ENCODE measurements at regions not wholly inside any gene's neighbourhood (a gene's known extent, or its start where the extent isn't known, plus 50 kb on each side); places are given as distances from the start of the nearest gene placed in this dataset.
A peak's percentile ranks its signal among the peaks of the same experiment; 100 is the strongest.

DNA sequence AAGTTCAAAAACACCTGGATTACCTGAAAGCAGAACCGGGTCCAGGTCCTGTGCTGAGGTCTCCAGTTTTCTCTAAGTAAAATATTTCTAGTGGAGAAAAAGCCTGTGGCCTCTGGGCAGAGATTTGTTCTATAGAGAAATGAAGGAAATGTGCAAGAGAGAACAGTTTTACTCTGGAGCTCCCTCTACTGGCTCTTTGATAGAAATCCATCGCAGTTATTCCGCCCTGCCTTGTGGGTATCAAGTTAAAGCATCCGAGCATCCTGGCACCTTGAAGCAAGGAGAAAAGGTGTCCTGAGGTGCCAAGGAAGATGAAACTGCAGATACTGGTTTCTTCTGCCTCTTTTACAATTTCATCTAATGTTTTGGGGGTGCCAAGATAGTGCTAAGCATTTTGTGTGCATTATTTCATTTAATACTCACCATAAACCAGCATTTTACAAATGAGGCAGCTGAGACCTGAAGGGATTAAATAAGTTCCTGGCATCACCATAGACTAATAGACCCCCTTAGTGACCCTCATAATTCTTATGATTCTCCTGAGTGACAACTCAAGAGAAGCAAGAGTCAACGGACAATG is 113.1 kb upstream of the HSD17B12 start:
- TF ChIP-seq, protein P1, sequence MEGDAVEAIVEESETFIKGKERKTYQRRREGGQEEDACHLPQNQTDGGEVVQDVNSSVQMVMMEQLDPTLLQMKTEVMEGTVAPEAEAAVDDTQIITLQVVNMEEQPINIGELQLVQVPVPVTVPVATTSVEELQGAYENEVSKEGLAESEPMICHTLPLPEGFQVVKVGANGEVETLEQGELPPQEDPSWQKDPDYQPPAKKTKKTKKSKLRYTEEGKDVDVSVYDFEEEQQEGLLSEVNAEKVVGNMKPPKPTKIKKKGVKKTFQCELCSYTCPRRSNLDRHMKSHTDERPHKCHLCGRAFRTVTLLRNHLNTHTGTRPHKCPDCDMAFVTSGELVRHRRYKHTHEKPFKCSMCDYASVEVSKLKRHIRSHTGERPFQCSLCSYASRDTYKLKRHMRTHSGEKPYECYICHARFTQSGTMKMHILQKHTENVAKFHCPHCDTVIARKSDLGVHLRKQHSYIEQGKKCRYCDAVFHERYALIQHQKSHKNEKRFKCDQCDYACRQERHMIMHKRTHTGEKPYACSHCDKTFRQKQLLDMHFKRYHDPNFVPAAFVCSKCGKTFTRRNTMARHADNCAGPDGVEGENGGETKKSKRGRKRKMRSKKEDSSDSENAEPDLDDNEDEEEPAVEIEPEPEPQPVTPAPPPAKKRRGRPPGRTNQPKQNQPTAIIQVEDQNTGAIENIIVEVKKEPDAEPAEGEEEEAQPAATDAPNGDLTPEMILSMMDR (IDR thresholded peaks at IDR 0.05) = peak; percentile 23 to 71 (median 36)
- TF ChIP-seq POLR2A (IDR thresholded peaks at IDR 0.05) = no peak
- 15 to 18% methylated on average over 5 of the region's 5 CpGs for WGBS, 2 donors
- H3K36me3 ChIP-seq = no peaks in the 10 kb centered on the region
- no peaks in the 10 kb centered on the region for H3K9me3 ChIP-seq
- H3K4me1 ChIP-seq = no peaks in the 10 kb centered on the region
- no peak overlapping the region for H3K4me3 ChIP-seq (replicated peaks in 1 of 3)
- intact Hi-C loops (cut with DNase I) = loop anchor here (10.0 kb wide), 1 partner anchor 63 kb away; no protein-coding TSS in a partner anchor
- no peaks in the 10 kb centered on the region for H3K27me3 ChIP-seq
- no peak for DNase-seq
- H3K27ac ChIP-seq = no peak overlapping the region

DNA sequence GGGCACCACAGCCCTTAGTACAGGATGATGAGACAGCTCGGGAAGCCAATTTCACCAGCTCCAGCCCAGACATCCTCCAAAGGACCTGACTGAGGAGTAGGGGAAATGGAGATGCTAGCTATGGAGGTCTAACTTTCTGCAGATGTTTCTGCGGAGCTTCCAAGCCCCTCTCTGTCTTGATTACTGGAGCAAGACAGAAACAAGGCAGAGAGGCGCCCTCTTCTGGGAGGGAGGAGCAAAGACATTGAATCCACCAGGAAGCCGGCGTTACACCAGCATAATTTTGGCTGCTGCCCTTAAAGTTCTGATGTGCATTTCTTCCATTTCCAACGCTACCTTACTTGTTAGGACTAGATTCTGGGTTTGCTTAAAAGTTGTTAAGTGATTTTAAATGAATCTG is 107.3 kb upstream of the HSD17B12 start:
- H3K36me3 ChIP-seq = no peaks in the 10 kb centered on the region
- TF ChIP-seq, protein P1 (IDR thresholded peaks at IDR 0.05) = peak in 2 of 6 experiments; percentile 10 to 35
- TF ChIP-seq POLR2A (IDR thresholded peaks at IDR 0.05) = no peak
- H3K27me3 ChIP-seq = peaks cover 29% of the 10 kb centered on the region
- intact Hi-C loops (cut with DNase I) = no loop called here
- H3K9me3 ChIP-seq = no peaks in the 10 kb centered on the region
- H3K4me3 ChIP-seq (replicated peaks in 1 of 3) = no peak overlapping the region
- peaks cover 17 to 25% of the 10 kb centered on the region in 2 donors for H3K4me1 ChIP-seq
- 10 to 17% methylated on average over 6 of the region's 6 CpGs for WGBS, 2 donors
- no peak overlapping the region for H3K27ac ChIP-seq
- DNase-seq = no peak

DNA sequence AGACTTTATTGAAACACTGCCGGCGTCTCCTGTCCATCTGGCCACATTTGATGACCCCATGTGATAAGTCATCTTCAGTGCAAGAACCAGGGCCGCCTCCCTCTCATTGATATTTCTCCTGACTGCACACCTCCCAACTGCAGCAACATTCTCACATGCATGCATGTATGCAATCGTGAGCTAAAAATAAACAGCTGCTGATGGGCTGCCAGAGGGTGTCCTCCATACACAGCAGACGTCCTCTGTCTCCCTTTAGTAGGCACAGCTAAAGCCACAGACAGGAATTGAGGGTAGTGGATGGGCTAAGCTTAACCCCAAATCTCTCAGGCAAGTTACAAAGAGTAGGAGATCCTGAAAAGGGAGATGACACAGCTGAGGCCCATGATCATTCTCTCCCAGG is 106.7 kb upstream of the HSD17B12 start:
- no peaks in the 10 kb centered on the region for H3K36me3 ChIP-seq
- peaks cover 17 to 32% of the 10 kb centered on the region in 2 donors for H3K4me1 ChIP-seq
- intact Hi-C loops (cut with DNase I) = no loop called here
- WGBS, 2 donors = 49 to 56% methylated on average over 5 of the region's 5 CpGs
- peaks cover 34% of the 10 kb centered on the region for H3K27me3 ChIP-seq
- H3K9me3 ChIP-seq = no peaks in the 10 kb centered on the region
- no peak overlapping the region for H3K27ac ChIP-seq
- no peak overlapping the region for H3K4me3 ChIP-seq (replicated peaks in 1 of 3)
- DNase-seq = no peak
- TF ChIP-seq POLR2A (IDR thresholded peaks at IDR 0.05) = no peak
- TF ChIP-seq, protein P1 (IDR thresholded peaks at IDR 0.05) = no peak

DNA sequence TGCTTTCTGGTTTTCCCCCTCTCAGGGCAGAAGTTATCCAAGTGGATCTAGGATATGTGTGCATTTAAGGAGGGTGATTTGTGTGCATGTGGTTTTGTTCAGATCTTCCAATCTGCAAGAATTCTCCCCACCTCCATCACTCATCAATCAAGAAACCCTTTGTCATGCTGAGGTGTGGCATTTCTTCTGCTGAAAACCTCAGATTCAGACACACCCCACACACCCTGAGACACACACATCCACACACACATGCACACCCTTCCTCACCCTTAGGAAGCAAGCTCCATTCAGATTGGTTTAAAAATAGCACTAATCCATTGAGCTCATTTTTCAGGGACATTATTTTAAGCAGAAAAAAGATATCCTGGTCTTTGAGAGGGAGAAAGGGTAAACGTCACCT is 106.1 kb upstream of the HSD17B12 start:
- H3K9me3 ChIP-seq = no peaks in the 10 kb centered on the region
- no peak overlapping the region for H3K27ac ChIP-seq
- 22 to 29% methylated on average over 1 of the region's 1 CpG for WGBS, 2 donors
- TF ChIP-seq, protein P1 (IDR thresholded peaks at IDR 0.05) = no peak
- no peak for TF ChIP-seq POLR2A (IDR thresholded peaks at IDR 0.05)
- H3K36me3 ChIP-seq = no peaks in the 10 kb centered on the region
- intact Hi-C loops (cut with DNase I) = no loop called here
- no peak overlapping the region for H3K4me3 ChIP-seq (replicated peaks in 1 of 3)
- peaks cover 37% of the 10 kb centered on the region for H3K27me3 ChIP-seq
- DNase-seq = no peak
- peaks cover 20 to 37% of the 10 kb centered on the region in 2 donors for H3K4me1 ChIP-seq

DNA sequence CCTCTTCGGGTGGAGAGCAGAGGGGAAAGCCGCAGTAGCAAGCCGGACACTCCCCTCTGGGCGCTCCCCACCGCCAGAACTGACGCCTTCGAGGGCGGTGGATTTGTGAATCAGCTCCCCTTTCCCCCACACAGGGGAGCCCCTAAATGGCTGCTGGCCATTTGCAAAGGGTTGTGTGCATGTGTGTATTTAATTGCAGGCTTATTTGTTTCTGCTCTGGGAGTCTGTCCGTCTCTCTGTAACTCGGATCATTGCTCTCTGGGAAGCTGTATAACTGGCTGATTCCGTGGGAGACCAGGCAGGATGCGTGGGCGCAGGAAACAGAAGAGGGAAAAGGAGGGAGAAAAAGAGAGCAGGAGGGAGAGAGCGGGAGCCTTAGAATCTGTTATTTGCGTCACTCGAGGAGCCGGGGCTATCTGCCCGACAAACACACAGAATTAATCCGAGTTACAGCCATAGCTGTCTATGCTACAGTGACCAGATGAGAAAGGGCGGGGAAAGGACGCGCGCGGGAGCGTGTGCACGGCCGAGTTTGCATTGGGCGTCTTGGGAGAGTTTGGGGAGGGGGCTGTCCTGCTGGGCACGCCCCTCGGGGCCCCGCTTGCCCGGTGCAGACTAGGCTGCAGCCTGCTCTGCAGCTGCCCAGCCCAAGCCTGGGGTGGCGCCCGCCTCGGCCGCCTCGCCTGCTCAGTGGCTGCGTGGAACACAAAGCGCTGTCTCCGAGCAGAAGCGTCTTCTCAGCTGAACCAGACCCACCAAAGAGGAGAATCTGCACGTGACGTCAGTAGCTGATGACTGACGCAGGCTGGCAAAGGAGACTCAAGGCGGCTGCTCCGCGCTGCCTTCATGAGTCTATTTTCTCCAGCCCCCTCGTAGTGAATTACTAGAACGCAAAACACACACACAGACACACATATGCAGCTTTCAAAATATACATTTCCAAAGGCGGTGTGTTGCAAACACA is 105.3 kb upstream of the HSD17B12 start:
- no peak for DNase-seq
- intact Hi-C loops (cut with DNase I) = no loop called here
- Histone ChIP-seq H3K9me3 (no peaks in the 10 kb centered on the region), H3K4me1 (peaks cover 26 to 44% of the 10 kb centered on the region in 2 donors), H3K36me3 (no peaks in the 10 kb centered on the region), H3K27me3 (peaks cover 39% of the 10 kb centered on the region), H3K4me3 (replicated peaks in 1 of 3) (peak overlapping the region in 1 of 3 donors; percentile 13), H3K27ac (no peak overlapping the region)
- TF ChIP-seq POLR2A (IDR thresholded peaks at IDR 0.05) = no peak
- TF ChIP-seq, protein P1 (IDR thresholded peaks at IDR 0.05) = no peak
- WGBS, 2 donors = 1% methylated on average over 42 to 49 of the region's 50 CpGs
